22Rv1 (cell line): ENCODE measurements at regions not wholly inside any gene's neighbourhood (a gene's known extent, or its start where the extent isn't known, plus 50 kb on each side); places are given as distances from the start of the nearest gene placed in this dataset.
"Not testable (repeated sequence)": the region's sequence is repeated elsewhere in the genome, so short reads cannot be mapped to it uniquely, and the experiment has no call there.

Source experiments
- CTCF ChIP-seq: fragments of 450-650 bp; IDR thresholded peaks from 2 replicates; pipeline ENCODE4 v1.5.1; 2017; ENCODE audit warnings: mild to moderate bottlenecking
- ZFX ChIP-seq: fragments of 450-650 bp; IDR thresholded peaks from 2 replicates; pipeline ENCODE4 v1.6.1; 2017; ENCODE audit warnings: antibody characterized with exemption, borderline replicate concordance

GRCh38 chr5:86284400-86285190 lies 333.1 kb upstream of the COX7C start:
- not testable (repeated sequence) for TF ChIP-seq CTCF, ZFX
